Bronchial epithelial cell (primary cell): ENCODE measurements at regions not wholly inside any gene's neighbourhood (a gene's known extent, or its start where the extent isn't known, plus 50 kb on each side); places are given as distances from the start of the nearest gene placed in this dataset.
A peak's percentile ranks its signal among the peaks of the same experiment; 100 is the strongest.

Source experiments
- DNase-seq: peaks from one replicate; pipeline ENCODE4 v3.0.0-alpha.2; 2010; ENCODE audit warnings: low read depth
- FAIRE-seq: peaks from 2 replicates; lab custom pipeline; 2011; peaks lifted over from hg19 to GRCh38; lab: Jason Lieb, UNC
- H3K27me3 ChIP-seq: 2 replicates; pipeline ENCODE4 v1.5.1; 2011; ENCODE audit warnings: low read length; ENCODE audit not compliant: control insufficient read depth, insufficient read depth
- H3K36me3 ChIP-seq: 2 replicates; pipeline ENCODE4 v1.5.1; 2011; ENCODE audit warnings: low read length; ENCODE audit not compliant: control insufficient read depth, insufficient read depth
- H3K4me3 ChIP-seq: 2 replicates; pipeline ENCODE4 v1.5.1; 2011; ENCODE audit warnings: mild to moderate bottlenecking, low read depth, low read length, control low read depth
- CTCF ChIP-seq: IDR thresholded peaks from 2 replicates; pipeline ENCODE4 v1.5.1; 2011; ENCODE audit warnings: mild to moderate bottlenecking, moderate library complexity, low read length, control low read depth, inconsistent platforms; ENCODE audit not compliant: insufficient read depth, severe bottlenecking

GRCh38 chr1:90850898-90851710 is 134.0 kb upstream of the BARHL2 start:
- no peak for FAIRE-seq
- Histone ChIP-seq H3K4me3 (peak overlapping the region; percentile 50), H3K36me3 (no peaks in the 10 kb centered on the region), H3K27me3 (peaks cover 10% of the 10 kb centered on the region)
- DNase-seq: peak; percentile 29
- TF ChIP-seq CTCF: peak; percentile 76

- Histone ChIP-seq H3K27me3 (peaks cover 10% of the 10 kb centered on the region), H3K4me3 (peak overlapping the region; percentile 50), H3K36me3 (no peaks in the 10 kb centered on the region)
- FAIRE-seq (no peak), DNase-seq (no peak)
- no peak for TF ChIP-seq CTCF
These were observed 133.2 kb upstream of the BARHL2 start for GRCh38 chr1:90850181-90850897.

- H3K36me3 ChIP-seq: no peaks in the 10 kb centered on the region
- no peak overlapping the region for H3K4me3 ChIP-seq
- peaks cover 32% of the 10 kb centered on the region for H3K27me3 ChIP-seq
- FAIRE-seq: no peak
- no peak for DNase-seq
- no peak for TF ChIP-seq CTCF
These were observed 124.4 kb upstream of the BARHL2 start for GRCh38 chr1:90841473-90841872.

- H3K36me3 ChIP-seq: no peaks in the 10 kb centered on the region
- DNase-seq (no peak), FAIRE-seq (peak; percentile 83)
- peaks cover 44% of the 10 kb centered on the region for H3K27me3 ChIP-seq
- TF ChIP-seq CTCF: no peak
- H3K4me3 ChIP-seq: no peak overlapping the region
These were observed 123.2 kb upstream of the BARHL2 start for GRCh38 chr1:90840352-90840751.

GRCh38 chr1:90839323-90839722 is 122.2 kb upstream of the BARHL2 start:
- TF ChIP-seq CTCF: no peak
- Histone ChIP-seq H3K36me3 (no peaks in the 10 kb centered on the region), H3K4me3 (no peak overlapping the region), H3K27me3 (peaks cover 53% of the 10 kb centered on the region)
- DNase-seq (no peak), FAIRE-seq (no peak)
